ENCODE measurements at regions not wholly inside any gene's neighbourhood (a gene's known extent, or its start where the extent isn't known, plus 50 kb on each side); places are given as distances from the start of the nearest gene placed in this dataset.

DNA sequence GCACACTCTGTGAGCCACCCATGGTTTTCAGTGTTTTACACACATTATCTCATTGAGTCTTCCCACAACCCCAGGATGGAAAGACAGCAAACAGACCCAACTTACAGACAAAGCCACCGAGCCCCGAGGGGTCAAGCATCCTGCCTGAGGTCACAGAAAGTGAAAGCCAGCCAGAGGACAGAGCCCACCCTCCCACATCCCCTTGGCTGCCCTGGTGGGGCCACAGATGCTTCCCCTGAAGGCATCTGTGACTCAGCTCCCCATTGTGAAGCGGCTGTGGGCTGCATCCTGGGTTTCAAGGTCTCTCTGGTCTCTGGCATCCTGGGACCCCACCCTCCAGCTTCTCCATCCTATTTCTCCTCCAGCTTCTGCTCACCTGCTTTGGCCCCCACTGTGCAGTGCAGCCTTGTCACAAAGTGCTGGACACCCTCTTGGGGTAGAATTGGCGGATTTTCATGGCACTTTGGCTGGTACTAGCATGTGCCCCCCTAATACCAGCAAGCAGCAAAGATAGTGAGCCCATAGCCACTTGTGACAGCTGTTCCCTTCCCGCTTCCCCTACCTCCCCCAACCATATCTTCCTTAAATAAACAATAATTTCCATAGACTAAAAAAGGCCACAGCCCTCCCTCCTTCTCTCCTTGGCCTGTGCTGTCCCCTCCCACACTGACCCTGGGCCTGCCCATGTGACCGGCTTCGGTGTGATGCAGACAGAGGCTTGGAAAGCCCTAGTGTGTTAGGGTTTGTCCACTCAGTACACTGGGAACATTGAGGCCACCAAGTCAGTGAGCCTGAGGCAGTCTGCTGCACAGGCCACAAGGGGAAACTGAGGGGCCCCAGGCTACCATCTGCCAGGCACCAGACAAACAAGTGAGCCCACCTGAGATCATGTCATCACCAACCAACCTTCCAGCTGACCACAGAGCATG, 53.9 kb upstream of the SHISAL1 start:
- H3K4me3 ChIP-seq (ENCODE audit: low read depth, low read length): no peak overlapping the region
- no peak for DNase-seq (ENCODE audit: low read depth)

DNA sequence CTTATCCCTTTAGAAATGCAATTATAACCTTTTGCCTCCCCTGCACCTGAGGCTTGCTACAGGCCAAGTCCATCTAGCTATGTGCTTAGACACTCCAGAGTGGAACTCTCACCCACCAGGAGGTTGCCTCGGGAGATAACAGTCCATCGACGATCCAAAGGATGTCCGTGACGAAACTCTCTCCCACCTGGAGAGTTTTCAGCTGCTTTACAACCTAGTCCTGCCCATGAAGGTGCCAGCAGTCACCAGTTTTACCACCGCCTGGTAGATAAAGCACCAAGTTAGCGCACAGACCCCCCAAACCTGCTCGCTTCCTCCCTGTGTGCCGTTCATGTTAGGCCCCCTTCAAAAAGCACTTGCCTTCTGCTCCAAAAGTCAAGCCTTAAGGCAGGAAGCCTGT, 53.1 kb upstream of the SHISAL1 start:
- no peak overlapping the region for H3K4me3 ChIP-seq (ENCODE audit: low read depth, low read length)
- DNase-seq (ENCODE audit: low read depth): no peak
- TF ChIP-seq, protein P1, sequence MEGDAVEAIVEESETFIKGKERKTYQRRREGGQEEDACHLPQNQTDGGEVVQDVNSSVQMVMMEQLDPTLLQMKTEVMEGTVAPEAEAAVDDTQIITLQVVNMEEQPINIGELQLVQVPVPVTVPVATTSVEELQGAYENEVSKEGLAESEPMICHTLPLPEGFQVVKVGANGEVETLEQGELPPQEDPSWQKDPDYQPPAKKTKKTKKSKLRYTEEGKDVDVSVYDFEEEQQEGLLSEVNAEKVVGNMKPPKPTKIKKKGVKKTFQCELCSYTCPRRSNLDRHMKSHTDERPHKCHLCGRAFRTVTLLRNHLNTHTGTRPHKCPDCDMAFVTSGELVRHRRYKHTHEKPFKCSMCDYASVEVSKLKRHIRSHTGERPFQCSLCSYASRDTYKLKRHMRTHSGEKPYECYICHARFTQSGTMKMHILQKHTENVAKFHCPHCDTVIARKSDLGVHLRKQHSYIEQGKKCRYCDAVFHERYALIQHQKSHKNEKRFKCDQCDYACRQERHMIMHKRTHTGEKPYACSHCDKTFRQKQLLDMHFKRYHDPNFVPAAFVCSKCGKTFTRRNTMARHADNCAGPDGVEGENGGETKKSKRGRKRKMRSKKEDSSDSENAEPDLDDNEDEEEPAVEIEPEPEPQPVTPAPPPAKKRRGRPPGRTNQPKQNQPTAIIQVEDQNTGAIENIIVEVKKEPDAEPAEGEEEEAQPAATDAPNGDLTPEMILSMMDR (IDR thresholded peaks at IDR 0.05; ENCODE audit: insufficient read depth, low read length): no peak

More for the DNA sequence above, 53.9 kb upstream of the SHISAL1 start:
- TF ChIP-seq, protein P1 (IDR thresholded peaks at IDR 0.05; ENCODE audit: insufficient read depth, low read length): no peak

DNA sequence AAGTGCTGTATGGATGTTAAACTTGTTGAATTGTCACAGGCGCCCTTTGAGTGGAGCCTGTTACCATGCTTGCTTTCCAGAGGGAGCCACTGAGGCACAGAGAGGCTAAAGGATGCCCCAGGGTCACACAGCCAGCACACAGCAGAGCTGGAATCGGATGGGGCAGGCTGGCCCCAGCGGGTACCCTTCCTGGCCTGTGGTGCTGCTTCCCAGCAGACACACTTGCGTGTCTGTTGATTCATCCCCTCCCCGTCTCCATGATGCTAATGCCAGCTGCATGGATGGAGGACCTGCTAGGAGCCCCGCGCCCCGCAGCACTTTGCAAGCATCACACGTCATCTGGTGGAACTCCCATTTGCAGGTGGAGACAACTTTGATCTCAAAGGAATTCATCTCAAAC, 52.4 kb upstream of the SHISAL1 start:
- DNase-seq (ENCODE audit: low read depth): no peak
- H3K4me3 ChIP-seq (ENCODE audit: low read depth, low read length): no peak overlapping the region
- TF ChIP-seq, protein P1 (IDR thresholded peaks at IDR 0.05; ENCODE audit: insufficient read depth, low read length): no peak

DNA sequence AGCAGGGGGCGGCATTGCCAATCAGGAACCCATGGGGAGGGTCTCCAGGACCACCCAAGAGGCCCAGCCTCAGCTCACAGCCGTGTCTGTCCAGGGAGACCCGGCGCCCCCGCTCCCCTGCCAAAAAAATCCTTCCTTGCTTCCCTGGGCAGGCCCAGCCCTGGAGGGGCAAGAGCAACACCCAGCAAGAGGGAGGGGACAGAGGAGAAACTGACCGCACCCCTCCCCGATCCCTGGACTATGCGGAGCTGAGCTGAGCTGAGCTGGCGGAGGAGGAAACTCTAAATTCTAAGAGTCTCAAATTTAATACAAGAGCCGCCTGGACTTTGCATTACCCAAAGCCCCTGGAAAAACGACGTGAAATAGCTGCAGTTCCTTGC, 52.0 kb upstream of the SHISAL1 start:
- TF ChIP-seq, protein P1 (IDR thresholded peaks at IDR 0.05; ENCODE audit: insufficient read depth, low read length): no peak
- H3K4me3 ChIP-seq (ENCODE audit: low read depth, low read length): no peak overlapping the region
- peak; percentile 51 for DNase-seq (ENCODE audit: low read depth)

DNA sequence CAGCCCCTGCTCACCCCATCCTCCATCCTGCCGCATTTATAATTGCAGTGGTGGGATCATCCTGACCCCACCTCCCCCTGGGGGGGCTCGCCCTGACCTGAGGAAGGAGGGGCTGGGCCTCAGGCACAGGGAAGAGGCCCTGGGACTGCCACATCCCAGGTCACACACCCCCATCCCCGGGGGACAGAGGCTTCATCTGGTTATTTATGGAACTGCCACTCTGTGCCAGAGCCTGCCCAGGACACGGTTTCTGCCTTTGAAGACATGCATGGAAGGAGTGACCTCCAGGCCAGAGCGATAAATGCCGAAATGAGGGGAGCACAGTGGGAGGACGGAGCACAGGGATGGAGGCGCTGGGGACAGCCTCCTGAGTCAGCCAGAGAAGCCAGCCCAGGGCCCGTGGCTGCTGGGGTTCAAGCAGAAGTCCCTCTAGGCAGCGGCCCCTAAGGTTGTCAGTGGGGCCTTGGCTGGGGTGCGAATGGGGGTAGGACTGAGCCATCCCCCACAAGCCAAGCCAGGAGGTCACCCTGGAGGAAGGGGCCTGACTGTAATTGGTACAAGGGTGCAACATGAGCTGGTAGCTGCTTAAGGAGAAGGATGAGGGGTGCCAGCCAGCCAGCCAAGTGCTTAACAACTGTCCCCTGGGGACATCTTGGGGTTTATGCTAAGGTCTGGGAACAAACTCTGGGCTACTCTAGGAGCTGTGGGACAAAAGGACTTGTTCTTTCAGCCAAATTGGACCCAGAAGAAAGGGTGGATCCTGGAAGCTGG, 51.4 kb upstream of the SHISAL1 start:
- no peak for DNase-seq (ENCODE audit: low read depth)
- TF ChIP-seq, protein P1 (IDR thresholded peaks at IDR 0.05; ENCODE audit: insufficient read depth, low read length): no peak
- H3K4me3 ChIP-seq (ENCODE audit: low read depth, low read length): no peak overlapping the region

DNA sequence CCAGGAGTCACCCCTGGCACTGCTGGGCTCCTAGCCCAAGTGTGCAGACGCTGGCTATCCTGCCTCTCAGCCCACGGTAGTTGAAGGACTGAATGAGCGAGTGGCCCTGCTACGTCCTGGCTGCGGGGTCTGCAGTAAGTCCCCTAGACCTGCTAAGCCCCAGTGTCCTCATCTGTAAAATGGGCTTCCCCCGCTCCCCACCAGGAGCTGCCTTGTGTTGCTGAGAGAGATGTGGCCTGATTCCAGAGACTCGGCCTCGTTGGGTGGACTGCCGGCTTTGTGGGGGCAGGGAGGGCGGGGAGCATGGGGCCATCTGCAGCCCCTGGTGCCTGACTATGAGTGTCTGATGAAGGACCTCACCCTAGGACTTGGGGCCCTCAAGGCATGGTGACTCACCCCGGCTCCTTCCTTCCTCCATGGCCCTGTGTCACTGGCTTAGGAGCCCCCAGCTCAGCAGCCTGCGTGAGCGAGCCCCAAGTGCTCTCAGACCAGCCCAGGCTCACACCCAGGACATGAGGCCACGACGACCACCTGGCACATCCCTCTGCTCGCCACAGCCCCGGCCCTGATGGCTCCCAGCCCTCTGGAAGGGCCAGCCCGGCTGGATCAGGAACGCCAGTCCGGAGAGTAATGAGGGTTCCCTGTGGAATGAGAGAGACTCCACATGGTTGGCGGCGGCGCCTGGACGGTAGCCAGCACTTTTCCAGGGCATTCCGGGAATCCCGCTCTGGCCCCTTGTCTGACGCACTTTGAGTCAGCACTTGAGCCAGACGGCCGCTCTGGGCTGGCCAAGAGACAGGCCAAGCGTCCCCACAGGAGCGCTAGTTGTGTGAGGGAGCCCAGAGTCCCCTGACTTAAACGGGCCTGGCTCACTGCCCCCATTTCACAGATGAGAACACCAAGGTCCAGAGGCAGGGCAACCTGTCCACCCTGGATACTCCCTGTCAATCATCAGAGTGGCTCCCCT, 50.5 kb upstream of the SHISAL1 start:
- H3K4me3 ChIP-seq (ENCODE audit: low read depth, low read length): no peak overlapping the region
- peak; percentile 99 for DNase-seq (ENCODE audit: low read depth)
- TF ChIP-seq, protein P1 (IDR thresholded peaks at IDR 0.05; ENCODE audit: insufficient read depth, low read length): no peak
